NCI-H748 (cell line): ENCODE measurements at regions not wholly inside any gene's neighbourhood (a gene's known extent, or its start where the extent isn't known, plus 50 kb on each side); places are given as distances from the start of the nearest gene placed in this dataset.
A peak's percentile ranks its signal among the peaks of the same experiment; 100 is the strongest.

ENCODE experiments used
- DNase-seq: peaks from one replicate; lab custom pipeline; 2025; ENCODE audit not compliant: unreplicated experiment; lab: John Stamatoyannopoulos, UW

DNA sequence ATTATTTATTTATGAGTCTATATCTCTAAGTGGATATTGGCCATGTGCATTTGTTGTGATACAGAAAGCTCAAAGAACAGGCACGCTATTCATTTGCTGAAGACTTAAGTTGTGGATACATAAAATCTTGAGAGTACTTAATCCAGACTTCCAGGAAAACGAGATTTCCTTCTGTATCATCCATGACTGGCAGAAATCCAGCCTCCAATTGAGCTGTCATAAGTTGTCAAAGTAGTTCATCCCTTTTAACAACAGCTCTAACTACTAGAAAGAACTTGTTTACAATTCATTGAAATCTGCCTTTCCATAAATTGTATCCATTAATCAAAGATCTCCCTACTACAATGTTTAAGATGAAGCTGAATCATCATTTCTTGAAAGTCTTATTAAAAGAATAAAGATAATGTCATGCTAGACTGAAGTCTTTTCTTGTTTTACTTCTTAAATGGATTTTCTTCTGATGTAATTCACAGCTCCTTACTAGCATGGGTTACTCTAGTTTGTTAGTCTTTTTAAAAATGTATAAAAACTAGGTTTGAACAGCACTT lies 447.3 kb upstream of the CITED2 start:
- DNase-seq: no peak

DNA sequence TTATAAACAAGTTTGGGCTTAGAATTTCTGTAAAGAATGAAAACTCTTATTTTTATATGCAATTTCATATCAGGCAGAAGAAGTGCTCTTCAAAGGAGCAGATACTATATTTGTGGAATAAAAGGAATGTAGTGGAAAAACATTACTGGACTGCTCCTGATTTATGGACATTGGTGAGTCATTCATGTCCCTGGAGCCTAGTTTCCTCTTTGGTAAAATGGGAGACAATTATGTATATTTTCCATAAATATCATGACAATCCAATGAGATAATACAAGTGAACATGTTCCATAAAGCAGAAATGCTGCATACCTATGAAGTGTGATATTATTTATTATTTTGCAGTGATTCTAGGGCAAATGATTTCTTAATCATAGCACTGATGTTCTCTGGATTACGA lies 445.8 kb upstream of the CITED2 start:
- no peak for DNase-seq

DNA sequence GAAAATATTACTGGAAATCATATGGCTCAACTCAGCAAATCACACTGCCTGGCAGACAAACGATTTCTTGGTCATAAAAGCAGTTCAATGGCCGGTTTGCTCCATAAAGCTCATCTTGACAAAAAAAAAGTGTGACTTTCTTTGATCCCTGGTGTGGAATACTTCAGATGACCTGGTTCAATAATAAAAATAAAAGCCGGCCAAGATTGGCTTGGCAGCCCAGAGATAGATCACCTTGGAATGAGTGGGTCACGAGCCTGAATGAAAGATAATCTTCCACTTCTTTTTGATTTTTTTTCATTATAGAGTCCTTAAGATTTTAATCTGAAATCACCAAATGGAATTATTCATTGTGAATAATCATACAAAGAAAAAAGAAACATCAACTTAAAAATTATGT lies 445.3 kb upstream of the CITED2 start:
- no peak for DNase-seq

DNA sequence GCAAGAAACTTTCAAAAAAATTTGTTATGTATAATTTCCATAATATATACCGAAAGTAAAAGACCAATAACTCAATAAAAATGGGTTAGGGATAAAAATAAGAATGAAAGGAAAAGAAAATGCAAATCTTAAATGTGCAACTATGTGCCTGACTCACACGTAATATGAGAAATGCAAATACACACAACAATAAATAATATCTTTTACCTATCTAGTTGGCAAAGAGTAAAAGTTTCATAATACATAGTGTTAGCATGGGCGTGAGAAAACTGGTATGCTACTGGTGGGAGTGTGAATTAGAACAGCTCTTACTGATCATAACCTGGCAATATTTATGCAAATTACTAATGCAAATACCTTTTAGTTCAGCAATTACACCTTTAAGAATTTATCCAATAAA lies 438.5 kb upstream of the CITED2 start:
- DNase-seq: no peak

DNA sequence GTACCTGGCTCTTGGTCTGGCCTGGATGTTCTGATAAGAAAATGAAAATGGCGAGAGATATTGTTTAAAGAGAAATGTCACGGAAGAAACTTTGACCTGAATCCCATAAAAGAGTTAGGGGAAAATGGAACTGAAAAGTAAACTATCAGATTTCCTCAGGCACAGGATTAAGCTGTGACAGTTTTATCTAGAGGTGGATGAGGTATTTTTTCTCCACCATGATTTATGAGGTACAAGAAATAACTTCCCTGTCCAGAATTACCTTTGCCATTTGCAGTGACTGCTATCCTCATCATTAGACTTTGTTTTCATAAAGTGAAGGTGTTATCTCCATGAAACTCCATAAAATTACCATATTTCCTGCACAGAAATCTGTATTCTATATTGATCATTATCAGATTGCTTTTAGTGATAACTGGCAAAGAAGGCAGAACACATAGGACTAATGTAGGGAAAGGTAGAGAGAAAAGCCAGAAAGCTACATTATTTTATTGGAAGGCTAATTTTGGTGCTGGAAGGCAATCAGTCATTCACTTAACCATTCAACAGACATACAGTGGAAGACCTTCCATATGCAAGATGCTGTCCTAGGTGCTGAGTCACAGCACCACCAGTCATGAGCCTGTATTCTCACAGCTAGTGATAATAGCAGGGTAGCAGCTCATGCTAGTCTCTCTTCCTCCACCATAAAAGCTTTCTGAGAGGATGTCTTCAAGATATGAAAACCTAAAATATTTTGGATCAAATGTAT lies 427.3 kb upstream of the CITED2 start:
- DNase-seq: no peak

- DNase-seq: no peak
These were observed 426.4 kb upstream of the CITED2 start for GRCh38 chr6:139800837-139801236.

DNA sequence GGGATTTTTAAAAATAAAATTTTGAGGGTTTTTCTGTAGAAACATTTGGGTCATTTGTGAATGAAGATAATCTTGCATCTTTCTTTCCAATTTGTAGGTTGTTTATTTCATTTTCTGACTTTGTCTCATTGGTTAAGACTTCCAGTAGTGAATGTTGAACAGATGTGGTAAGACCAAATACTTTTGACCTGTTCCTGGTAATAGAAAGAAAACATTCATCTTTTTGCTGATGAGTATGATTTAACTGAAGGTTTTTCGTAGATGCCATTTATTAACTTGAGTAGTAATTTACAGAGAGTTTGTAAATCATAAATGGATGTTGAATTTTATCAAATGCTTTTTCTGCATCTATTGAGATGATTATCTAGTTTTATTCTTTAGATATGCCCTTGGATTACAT lies 416.1 kb upstream of the CITED2 start:
- no peak for DNase-seq

DNA sequence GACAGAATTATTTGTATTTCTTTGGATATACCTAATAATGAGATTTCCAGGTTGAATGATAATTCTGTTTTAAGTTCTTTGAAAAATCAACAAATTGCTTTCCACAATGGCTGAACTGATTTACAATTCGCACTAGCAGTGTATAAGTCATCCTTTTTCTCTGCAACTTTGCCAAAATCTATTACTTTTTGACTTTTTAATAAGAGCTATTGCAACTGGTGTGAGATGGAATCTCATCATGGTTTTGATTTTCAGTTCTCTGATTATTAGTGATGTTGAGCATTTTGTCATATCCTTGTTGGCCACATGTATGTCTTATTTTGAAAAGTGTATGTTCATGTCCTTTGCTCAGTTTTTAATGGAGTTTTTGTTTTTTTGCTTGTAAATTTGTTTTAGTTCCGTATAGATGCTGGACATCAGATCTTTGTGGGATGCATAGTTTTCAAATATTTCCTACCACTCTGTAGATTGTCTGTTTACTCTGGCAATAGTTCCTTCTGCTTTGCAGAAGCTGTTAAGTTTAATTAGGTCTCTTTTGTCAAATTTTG lies 409.8 kb upstream of the CITED2 start:
- no peak for DNase-seq

GRCh38 chr6:139779988-139780774 lies 405.7 kb upstream of the CITED2 start:
- no peak for DNase-seq

DNA sequence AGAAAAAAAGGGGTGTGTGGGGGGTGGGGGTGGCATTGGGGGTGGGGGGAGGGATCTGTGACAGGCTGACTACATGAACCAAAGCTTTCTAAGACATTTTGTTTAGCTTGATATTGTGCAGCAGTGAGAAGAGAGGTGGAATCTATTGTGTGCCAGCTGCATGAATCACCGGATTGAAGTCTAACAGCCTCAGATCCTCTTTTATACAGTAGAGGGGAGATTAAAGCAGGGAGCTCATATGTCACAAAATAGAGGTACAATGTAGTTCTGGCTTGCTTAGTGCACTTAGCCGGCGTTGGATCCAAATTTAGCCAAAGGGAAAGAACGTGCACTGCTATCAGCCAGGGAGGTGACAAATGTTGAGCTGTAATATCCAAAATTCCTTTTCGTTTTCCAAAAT lies 404.2 kb upstream of the CITED2 start:
- peak; percentile 98 for DNase-seq

DNA sequence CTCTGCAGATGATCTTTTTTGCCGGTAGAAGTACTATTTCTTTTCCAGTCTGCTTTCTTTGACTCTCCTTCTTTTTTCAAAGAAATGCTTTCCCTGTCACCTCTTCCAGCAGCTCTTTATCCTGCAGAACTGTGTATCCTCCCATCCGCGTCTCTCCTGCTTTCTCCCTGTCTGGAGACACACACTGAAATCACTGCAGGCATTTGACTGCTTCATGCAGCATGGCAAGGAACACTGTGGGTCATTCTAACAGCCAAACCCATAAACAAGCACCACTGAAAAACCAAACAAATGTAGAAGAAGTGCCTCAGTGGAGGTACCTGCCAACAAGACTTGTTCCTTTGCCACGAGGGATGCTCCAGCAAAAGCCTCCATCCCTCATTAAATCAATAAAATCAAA lies 403.7 kb upstream of the CITED2 start:
- no peak for DNase-seq

- peak; percentile 89 for DNase-seq
These were observed 402.9 kb upstream of the CITED2 start for GRCh38 chr6:139777202-139777970.

- peak; percentile 40 for DNase-seq
These were observed 401.6 kb upstream of the CITED2 start for GRCh38 chr6:139776041-139776440.

DNA sequence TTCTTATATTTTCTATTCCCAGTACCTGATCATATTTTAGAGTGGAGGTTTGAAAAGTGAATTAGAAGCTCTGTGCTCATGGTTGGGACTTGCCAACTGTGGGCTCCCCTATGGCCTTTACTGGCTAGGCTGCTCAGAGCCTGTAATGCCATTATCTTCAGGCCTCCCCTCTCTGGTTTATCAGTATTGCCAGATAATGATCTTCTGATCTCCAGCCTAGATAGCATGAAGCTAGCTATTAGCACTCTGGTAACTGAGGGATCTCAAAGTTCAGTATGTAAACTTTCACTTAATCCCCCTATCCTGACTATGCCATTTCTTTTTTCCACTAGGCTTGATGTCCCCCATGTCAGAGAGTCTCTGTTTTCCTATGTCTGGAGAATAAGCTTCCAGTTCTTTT lies 393.7 kb upstream of the CITED2 start:
- DNase-seq: no peak

- no peak for DNase-seq
These were observed 392.3 kb upstream of the CITED2 start for GRCh38 chr6:139766796-139767195.

- no peak for DNase-seq
These were observed 391.4 kb upstream of the CITED2 start for GRCh38 chr6:139765825-139766285.

DNA sequence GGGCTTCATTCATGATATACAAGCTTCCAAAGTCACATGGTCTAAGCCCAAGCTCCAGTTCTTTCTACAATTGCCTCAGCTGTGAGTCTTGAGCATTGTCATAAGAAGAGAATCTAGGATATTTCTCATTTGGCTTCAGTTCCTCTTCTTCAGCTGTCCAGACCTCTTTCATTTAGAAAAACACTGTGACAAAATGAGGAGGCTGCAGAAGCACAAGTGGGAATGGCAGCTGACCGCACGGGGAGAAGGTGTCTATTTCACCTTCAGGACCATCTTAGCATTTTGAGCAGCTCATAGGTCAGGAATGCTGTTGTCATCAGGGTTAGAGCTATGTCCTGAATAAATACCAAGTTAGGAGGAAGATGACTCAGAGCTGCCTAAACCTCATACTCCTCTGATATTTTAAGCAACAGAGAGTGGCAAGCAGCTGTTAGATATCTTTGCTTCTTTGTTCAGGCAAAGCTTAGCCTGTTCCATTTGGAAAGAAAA lies 390.1 kb upstream of the CITED2 start:
- no peak for DNase-seq

GRCh38 chr6:139763468-139764210 lies 389.2 kb upstream of the CITED2 start:
- DNase-seq: no peak

DNA sequence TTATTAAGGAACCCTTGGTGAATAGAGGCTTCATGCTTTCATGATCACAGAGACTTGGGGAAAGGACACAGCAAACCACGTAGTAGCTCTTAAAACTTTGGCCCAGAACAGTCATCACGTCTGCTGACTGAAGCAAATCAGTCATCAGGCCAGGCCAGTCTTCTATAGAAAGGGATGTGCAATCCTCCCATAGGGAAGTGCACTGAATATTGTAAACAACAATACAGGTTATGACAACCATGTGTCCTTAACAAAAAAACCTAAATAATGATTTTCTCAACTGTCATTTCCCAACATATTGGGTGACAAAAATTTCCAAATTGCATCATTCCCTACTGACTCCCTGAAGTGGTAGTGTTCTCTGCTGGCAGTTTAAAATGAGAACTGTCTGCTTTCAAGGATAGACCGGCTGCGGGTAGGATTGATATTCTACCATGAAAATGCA lies 388.2 kb upstream of the CITED2 start:
- no peak for DNase-seq

DNA sequence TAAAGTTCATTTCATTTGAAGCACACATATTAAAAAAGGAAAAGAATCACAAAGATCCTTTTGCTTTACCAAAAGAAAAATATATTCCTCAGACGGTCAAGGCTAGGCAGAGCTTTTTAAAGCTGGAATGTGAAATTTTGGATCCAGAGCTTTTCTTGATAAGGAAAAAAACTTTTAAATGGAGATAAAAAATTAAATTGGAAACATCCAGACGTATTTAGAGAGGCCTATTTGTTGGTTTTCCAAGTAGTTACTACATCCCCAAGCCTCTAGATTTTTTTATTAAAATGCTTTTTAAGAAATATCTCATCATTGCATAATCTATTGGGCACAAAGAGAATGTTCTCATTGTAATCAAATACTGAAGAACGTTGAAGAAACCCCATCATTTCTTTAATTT lies 385.7 kb upstream of the CITED2 start:
- no peak for DNase-seq
